ENCODE measurements at regions not wholly inside any gene's neighbourhood (a gene's known extent, or its start where the extent isn't known, plus 50 kb on each side); places are given as distances from the start of the nearest gene placed in this dataset.
"Not testable (repeated sequence)": the region's sequence is repeated elsewhere in the genome, so short reads cannot be mapped to it uniquely, and the experiment has no call there.

DNA sequence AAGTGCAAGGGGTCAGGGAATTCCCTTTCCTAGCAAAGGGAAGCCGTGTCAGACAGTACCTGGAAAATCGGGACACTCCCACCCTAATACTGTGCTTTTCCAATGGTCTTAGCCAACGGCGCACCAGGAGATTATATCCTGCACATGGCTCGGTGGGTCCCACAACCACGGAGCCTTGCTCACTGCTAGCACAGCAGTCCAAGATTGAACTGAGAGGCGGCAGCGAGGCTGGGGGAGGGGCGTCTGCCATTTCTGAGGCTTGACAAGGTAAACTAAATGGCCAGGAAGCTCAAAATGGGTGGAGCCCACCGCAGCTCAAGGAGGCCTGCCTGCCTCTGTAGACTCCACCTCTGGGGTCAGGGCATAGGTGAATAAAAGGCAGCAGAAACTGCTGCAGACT, 76.5 kb upstream of the LINC00632 start:
- DNase-seq (ENCODE audit: low spot score), result not testable (repeated sequence)

DNA sequence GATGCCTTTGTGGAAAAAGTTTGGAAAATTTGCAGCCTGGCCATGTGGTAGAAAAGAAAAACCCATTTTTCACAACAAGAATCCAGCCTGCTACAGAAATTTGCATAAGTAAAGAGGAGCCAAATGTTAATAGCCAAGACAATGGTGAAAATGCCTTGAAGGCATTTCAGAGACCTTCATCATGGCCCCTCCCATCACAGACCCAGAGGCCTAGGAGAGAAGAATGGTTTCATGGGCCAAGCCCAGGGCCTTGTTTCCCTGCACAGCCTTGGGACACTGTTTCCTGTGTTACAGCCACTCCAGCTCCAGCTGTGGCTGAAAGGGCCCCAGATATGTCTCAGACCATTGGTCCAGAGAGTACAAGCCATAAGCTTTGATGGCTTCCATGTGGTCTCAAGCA, 101.4 kb upstream of the LINC00632 start:
- DNase-seq (ENCODE audit: low spot score), result no peak

DNA sequence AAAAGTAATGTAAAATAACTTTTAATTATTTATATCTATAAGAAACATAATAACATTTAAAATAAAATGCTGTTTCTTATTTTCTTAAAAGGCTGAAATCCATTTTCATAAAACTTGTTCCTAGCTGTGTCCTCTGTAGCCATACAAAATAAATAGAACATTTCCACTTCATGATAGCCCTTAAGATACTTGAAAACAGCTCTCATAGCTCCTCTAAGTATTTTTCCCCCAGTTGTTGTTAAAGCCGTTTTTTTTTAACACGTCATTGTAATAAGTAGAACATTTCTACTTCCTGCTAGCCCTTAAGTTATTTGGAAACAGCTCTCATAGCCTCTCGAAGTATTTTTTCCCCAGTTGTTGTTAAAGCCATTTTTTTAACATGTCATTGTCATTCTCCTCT, 97.3 kb upstream of the SOX3 start:
- no peak for DNase-seq (ENCODE audit: low spot score)

DNA sequence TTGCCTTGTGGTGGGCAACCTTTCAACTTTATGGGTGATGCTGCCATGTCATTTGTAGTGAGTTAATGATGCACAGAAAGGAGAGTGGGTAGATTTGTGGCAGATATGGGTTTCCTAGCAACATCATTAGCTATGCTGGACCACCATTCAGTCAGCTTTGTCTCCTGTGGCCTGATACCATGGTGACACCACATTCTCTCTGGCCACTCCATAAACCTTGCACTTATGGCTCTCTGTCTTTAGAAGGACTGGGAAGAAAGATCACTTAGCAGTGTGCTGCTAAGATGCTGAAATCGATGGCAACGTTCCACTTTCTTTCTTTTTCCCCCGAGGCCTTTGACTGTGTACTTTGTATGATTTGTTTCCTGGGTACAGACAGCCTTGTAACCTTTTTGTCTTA, 95.0 kb upstream of the SOX3 start:
- no peak for DNase-seq (ENCODE audit: low spot score)

DNA sequence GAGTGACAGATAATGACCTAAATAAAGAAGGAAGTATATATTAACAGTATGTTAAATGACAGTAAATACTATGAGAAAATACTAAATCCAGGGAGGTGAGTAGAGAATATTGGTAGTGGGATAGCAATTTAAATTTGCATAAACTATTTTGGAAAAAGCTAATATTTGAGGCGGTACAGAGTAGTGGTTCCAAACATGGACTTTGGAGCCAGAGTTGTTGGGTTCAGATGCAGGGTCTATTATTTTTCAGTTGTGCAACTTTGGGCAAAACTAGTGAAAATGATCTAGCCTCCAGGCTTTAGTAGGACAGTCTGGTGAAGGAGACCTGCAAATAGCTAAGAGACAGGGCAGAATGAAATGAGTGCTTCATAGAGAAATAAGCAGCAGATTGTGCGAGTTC, 84.8 kb upstream of the SOX3 start:
- no peak for DNase-seq (ENCODE audit: low spot score)

DNA sequence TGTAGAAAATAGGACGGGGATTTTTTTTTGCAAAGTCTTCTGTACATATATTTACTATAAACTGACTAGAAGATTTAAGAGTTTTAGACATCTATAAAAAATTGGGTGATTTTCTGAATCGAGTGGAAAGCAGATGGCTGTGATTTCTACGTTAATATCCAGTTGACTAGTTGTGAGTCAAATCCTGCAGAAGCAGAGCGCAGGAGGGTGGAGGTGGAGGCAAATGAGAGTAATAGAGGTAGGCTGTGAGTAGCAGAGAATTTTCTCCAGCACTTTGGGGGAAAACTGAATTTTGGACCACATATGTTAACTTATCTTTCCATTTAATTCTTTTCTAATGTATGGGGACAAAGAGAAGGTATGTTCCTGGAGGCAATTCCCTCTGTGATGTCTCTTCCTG, 82.1 kb upstream of the SOX3 start:
- no peak for DNase-seq (ENCODE audit: low spot score)

DNA sequence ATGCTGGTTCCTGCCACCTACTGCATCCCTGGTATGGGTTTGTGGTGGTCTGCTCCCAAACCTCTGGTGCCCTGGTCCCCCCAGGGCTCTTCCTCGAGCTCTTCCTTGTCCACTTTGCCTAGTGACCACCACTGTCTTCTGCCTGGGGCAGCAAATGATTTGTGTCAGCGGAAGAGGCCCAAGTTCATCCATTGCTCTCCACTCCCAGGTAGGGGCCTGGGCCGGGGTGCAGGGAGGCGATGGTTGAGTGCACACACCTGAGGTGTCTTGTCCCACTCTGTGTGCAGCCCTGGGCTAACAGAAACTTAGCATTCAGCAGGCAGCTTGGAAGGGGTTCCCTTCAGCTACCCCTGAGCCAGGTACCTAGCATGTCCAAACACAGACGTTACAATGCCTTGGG, 75.6 kb upstream of the SOX3 start:
- no peak for DNase-seq (ENCODE audit: low spot score)

DNA sequence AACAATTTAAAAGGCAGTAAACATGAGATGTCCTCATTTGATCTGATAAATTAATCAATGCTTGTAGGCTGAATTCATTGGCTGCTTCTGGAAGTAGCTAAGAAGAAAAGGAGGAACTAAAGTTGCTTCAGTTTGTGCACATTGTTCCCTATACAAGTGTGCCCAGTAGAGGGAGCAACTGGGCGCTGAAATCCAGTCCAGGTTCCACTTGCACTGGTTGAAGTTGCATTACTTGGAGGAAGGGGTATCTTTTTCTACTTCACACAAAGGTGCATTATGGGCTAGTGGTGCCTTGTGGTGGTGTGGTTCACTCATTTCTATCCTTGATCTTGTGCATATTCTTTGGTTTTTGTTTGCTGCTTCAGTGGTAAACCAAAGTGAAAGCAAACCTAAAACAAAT, 67.9 kb upstream of the SOX3 start:
- DNase-seq (ENCODE audit: low spot score), result peak; percentile 30

DNA sequence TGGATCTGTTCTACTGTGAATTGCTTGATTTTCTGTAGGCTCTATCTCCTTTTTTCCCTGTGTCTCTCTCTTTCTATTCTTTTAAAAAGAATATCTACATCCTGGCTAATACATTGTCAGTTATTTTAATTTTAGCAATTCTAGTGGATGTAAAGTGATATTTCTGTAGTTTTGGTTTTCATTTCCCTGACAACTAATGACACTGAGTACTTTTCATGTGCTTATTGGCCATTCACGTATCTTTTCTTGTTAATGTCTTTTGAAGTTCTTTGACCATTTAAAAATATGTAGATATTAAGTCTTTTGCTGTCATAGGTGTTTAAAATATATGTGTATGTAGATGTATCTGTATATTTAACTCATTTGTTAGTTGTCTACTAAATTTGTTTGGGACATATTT, 59.0 kb upstream of the SOX3 start:
- DNase-seq (ENCODE audit: low spot score), result no peak

Data from iPS-NIHi11 (cell line).